COLO668 (cell line): ENCODE measurements at regions not wholly inside any gene's neighbourhood (a gene's known extent, or its start where the extent isn't known, plus 50 kb on each side); places are given as distances from the start of the nearest gene placed in this dataset.
A peak's percentile ranks its signal among the peaks of the same experiment; 100 is the strongest.

ENCODE experiments used
- DNase-seq: peaks from one replicate; lab custom pipeline; 2025; ENCODE audit not compliant: unreplicated experiment; lab: John Stamatoyannopoulos, UW

- peak; percentile 91 for DNase-seq
Measured at GRCh38 chr16:85396879-85397871, 215.9 kb upstream of the GSE1 start.

GRCh38 chr16:85398050-85398451 is 215.1 kb upstream of the GSE1 start:
- no peak for DNase-seq

- DNase-seq = no peak
Measured at GRCh38 chr16:85398688-85399582, 214.2 kb upstream of the GSE1 start.

- peak; percentile 52 for DNase-seq
Measured at GRCh38 chr16:85399583-85400284, 213.4 kb upstream of the GSE1 start.

GRCh38 chr16:85400305-85401205 is 212.6 kb upstream of the GSE1 start:
- DNase-seq = no peak

GRCh38 chr16:85401370-85401916 is 211.7 kb upstream of the GSE1 start:
- DNase-seq = no peak

- no peak for DNase-seq
Measured at GRCh38 chr16:85401917-85402766, 211.0 kb upstream of the GSE1 start.

- DNase-seq = peak; percentile 32
Measured at GRCh38 chr16:85402910-85403692, 210.0 kb upstream of the GSE1 start.

GRCh38 chr16:85403693-85404092 is 209.4 kb upstream of the GSE1 start:
- DNase-seq = no peak

GRCh38 chr16:85412911-85413520 is 200.1 kb upstream of the GSE1 start:
- no peak for DNase-seq

- DNase-seq = no peak
Measured at GRCh38 chr16:85413691-85414663, 199.1 kb upstream of the GSE1 start.

- DNase-seq = no peak
Measured at GRCh38 chr16:85415196-85416090, 197.7 kb upstream of the GSE1 start.

- DNase-seq = peak; percentile 77
Measured at GRCh38 chr16:85416228-85417109, 196.7 kb upstream of the GSE1 start.

- peak; percentile 33 for DNase-seq
Measured at GRCh38 chr16:85417156-85417860, 195.8 kb upstream of the GSE1 start.
